A673 (cell line): ENCODE measurements at regions not wholly inside any gene's neighbourhood (a gene's known extent, or its start where the extent isn't known, plus 50 kb on each side); places are given as distances from the start of the nearest gene placed in this dataset.

Experiments used
- EZH2 ChIP-seq: fragments of 200-600 bp; sonication (generic); IDR thresholded peaks from 2 replicates; pipeline ENCODE4 v1.6.1; 2017; ENCODE audit warnings: borderline replicate concordance, low read depth, mild to moderate bottlenecking, mixed read lengths, antibody characterized with exemption, low read length; ENCODE audit not compliant: poor library complexity, severe bottlenecking
- TF ChIP-seq, protein P1 (sequence below): fragments of 300-800, 200-600 bp; sonication (generic); conservative IDR thresholded peaks from 2 replicates; pipeline ENCODE4 v1.5.1; 2017; ENCODE audit warnings: low read depth, mild to moderate bottlenecking, antibody characterized with exemption, low read length, moderate library complexity, mixed read lengths

DNA sequence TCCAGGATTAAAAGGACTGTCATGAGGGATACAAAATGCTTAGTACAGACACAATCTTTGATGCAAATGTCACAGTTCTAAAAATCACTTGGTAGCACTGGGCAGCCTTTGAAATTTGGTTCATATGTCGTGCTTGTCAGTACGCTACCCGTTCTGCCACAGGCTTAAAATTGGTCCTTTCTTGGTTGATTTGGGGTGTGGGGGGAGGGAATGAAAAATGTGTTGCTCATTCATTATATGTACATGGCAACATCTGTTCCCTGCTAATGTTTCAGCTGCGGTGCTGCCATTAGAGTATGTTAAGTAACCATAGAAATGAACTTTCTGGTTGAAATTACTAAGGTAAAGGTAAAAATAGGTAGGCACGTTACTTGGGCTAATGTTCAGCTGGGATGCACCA, 155.4 kb upstream of the ARHGAP5 start:
- TF ChIP-seq, protein P1, sequence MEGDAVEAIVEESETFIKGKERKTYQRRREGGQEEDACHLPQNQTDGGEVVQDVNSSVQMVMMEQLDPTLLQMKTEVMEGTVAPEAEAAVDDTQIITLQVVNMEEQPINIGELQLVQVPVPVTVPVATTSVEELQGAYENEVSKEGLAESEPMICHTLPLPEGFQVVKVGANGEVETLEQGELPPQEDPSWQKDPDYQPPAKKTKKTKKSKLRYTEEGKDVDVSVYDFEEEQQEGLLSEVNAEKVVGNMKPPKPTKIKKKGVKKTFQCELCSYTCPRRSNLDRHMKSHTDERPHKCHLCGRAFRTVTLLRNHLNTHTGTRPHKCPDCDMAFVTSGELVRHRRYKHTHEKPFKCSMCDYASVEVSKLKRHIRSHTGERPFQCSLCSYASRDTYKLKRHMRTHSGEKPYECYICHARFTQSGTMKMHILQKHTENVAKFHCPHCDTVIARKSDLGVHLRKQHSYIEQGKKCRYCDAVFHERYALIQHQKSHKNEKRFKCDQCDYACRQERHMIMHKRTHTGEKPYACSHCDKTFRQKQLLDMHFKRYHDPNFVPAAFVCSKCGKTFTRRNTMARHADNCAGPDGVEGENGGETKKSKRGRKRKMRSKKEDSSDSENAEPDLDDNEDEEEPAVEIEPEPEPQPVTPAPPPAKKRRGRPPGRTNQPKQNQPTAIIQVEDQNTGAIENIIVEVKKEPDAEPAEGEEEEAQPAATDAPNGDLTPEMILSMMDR: no peak
- no peak for TF ChIP-seq EZH2
